Skin epidermis (tissue), 12 donors: ENCODE measurements at regions not wholly inside any gene's neighbourhood (a gene's known extent, or its start where the extent isn't known, plus 50 kb on each side); places are given as distances from the start of the nearest gene placed in this dataset.
"Not testable (repeated sequence)": the region's sequence is repeated elsewhere in the genome, so short reads cannot be mapped to it uniquely, and the experiment has no call there.

Experiments
- H3K27ac ChIP-seq, 21 experiments: fragments of 200-600 bp; sonication (generic) in 11 of 21; one replicate each; pipeline ENCODE4 v1.5.0; 2020; ENCODE audit warnings: mild to moderate bottlenecking in 3 of 21, inconsistent platforms in 2 of 21, moderate library complexity in 2 of 21
- H3K4me3 ChIP-seq, 7 experiments: fragments of 200-600 bp; sonication (generic) in 2 of 7; one replicate each; pipeline ENCODE4 v1.5.0; 2020; ENCODE audit warnings: inconsistent platforms in 2 of 7, mild to moderate bottlenecking in 2 of 7, moderate library complexity in 1 of 7

- Histone ChIP-seq H3K27ac (no peak overlapping the region), H3K4me3 (no peak overlapping the region)
These were observed 645.2 kb upstream of the RGMB start for GRCh38 chr5:98128271-98128670.

GRCh38 chr5:98128846-98129245 lies 644.6 kb upstream of the RGMB start:
- Histone ChIP-seq H3K4me3 (no peak overlapping the region), H3K27ac (no peak overlapping the region)

GRCh38 chr5:98130261-98131035 lies 643.0 kb upstream of the RGMB start:
- no peak overlapping the region for H3K27ac ChIP-seq

GRCh38 chr5:98144116-98144515 lies 629.3 kb upstream of the RGMB start:
- Histone ChIP-seq H3K4me3 (no peak overlapping the region), H3K27ac (no peak overlapping the region)

More at GRCh38 chr5:98130261-98131035, 643.0 kb upstream of the RGMB start:
- no peak overlapping the region for H3K4me3 ChIP-seq

- Histone ChIP-seq H3K4me3 (no peak overlapping the region), H3K27ac (no peak overlapping the region)
These were observed 628.8 kb upstream of the RGMB start for GRCh38 chr5:98144710-98145109.

GRCh38 chr5:98157368-98157767 lies 616.1 kb upstream of the RGMB start:
- H3K27ac ChIP-seq, result no peak overlapping the region
- no peak overlapping the region for H3K4me3 ChIP-seq

GRCh38 chr5:98158440-98158839 lies 615.0 kb upstream of the RGMB start:
- Histone ChIP-seq H3K4me3 (no peak overlapping the region), H3K27ac (no peak overlapping the region)

GRCh38 chr5:98163796-98164493 lies 609.5 kb upstream of the RGMB start:
- Histone ChIP-seq H3K27ac (no peak overlapping the region), H3K4me3 (no peak overlapping the region)

GRCh38 chr5:98168871-98169270 lies 604.6 kb upstream of the RGMB start:
- Histone ChIP-seq H3K4me3 (no peak overlapping the region), H3K27ac (no peak overlapping the region)

GRCh38 chr5:98170994-98171393 lies 602.5 kb upstream of the RGMB start:
- Histone ChIP-seq H3K27ac (no peak overlapping the region), H3K4me3 (no peak overlapping the region)

GRCh38 chr5:98173334-98173733 lies 600.1 kb upstream of the RGMB start:
- no peak overlapping the region for H3K4me3 ChIP-seq
- no peak overlapping the region for H3K27ac ChIP-seq

GRCh38 chr5:98175474-98175873 lies 598.0 kb upstream of the RGMB start:
- Histone ChIP-seq H3K27ac (no peak overlapping the region), H3K4me3 (no peak overlapping the region)

GRCh38 chr5:98179791-98180755 lies 593.4 kb upstream of the RGMB start:
- Histone ChIP-seq H3K27ac (no peak overlapping the region), H3K4me3 (no peak overlapping the region)

GRCh38 chr5:98186128-98186527 lies 587.3 kb upstream of the RGMB start:
- H3K4me3 ChIP-seq, result no peak overlapping the region
- no peak overlapping the region for H3K27ac ChIP-seq

- no peak overlapping the region for H3K4me3 ChIP-seq
- H3K27ac ChIP-seq, result no peak overlapping the region
These were observed 585.5 kb upstream of the RGMB start for GRCh38 chr5:98187945-98188344.

- not testable (repeated sequence) for H3K4me3 ChIP-seq, H3K27ac ChIP-seq
These were observed 583.1 kb upstream of the RGMB start for GRCh38 chr5:98190344-98190743.

GRCh38 chr5:98193921-98194760 lies 579.3 kb upstream of the RGMB start:
- H3K4me3 ChIP-seq, result no peak overlapping the region
- H3K27ac ChIP-seq, result no peak overlapping the region

GRCh38 chr5:98200726-98201541 lies 572.5 kb upstream of the RGMB start:
- H3K4me3 ChIP-seq, result no peak overlapping the region
- H3K27ac ChIP-seq, result no peak overlapping the region

- no peak overlapping the region for H3K4me3 ChIP-seq
- H3K27ac ChIP-seq, result no peak overlapping the region
These were observed 568.7 kb upstream of the RGMB start for GRCh38 chr5:98204798-98205197.
